H1 (cell line): ENCODE measurements at regions not wholly inside any gene's neighbourhood (a gene's known extent, or its start where the extent isn't known, plus 50 kb on each side); places are given as distances from the start of the nearest gene placed in this dataset.

ENCODE experiments used
- CTCF ChIA-PET: fragments of 300-600 bp; sonication (Branson Sonifier 250); formaldehyde crosslinking; loops from one replicate; lab custom pipeline; 2021; ENCODE audit not compliant: partially characterized antibody; lab: Charles Lee
- POLR2A ChIA-PET: fragments of 300-600 bp; sonication (Branson Sonifier 250); formaldehyde crosslinking; loops from one replicate; lab custom pipeline; 2021; ENCODE audit warnings: inconsistent platforms; ENCODE audit not compliant: partially characterized antibody; lab: Charles Lee
- DNase-seq, 2 experiments: peaks; one replicate each; pipeline versions ENCODE4 v3.0.0 to v3.0.0-alpha.2; 2010 to 2022; ENCODE audit warnings: low spot score in 2 of 2, low read depth in 1 of 2, mixed read lengths in 1 of 2
- FAIRE-seq: peaks from 2 replicates; lab custom pipeline; 2011; peaks lifted over from hg19 to GRCh38; lab: Jason Lieb, UNC
- H2AFZ ChIP-seq: 2 replicates; pipeline ENCODE4 v1.8.1; 2012; ENCODE audit warnings: low read length, inconsistent platforms
- H2AK5ac ChIP-seq: 2 replicates; pipeline ENCODE4 v1.6.1; 2013; ENCODE audit warnings: low read depth, low read length
- H2BK120ac ChIP-seq: replicated peaks from 2 replicates; pipeline ENCODE3; 2013; ENCODE audit warnings: low read depth, low read length, inconsistent platforms
- H2BK12ac ChIP-seq: 2 replicates; pipeline ENCODE4 v1.6.1; 2013; ENCODE audit warnings: low read depth, low read length
- H2BK15ac ChIP-seq: 2 replicates; pipeline ENCODE4 v1.6.1; 2013; ENCODE audit warnings: low read length
- H2BK20ac ChIP-seq: 2 replicates; pipeline ENCODE4 v1.6.1; 2013; ENCODE audit warnings: low read length
- H2BK5ac ChIP-seq: 2 replicates; pipeline ENCODE4 v1.6.1; 2013; ENCODE audit warnings: low read depth, low read length
- H3K14ac ChIP-seq: 2 replicates; pipeline ENCODE4 v1.6.1; 2013; ENCODE audit warnings: inconsistent platforms; ENCODE audit not compliant: insufficient read length
- H3K18ac ChIP-seq: 2 replicates; pipeline ENCODE4 v1.6.1; 2013; ENCODE audit warnings: low read length; ENCODE audit errors: extremely low read depth
- H3K23ac ChIP-seq: 2 replicates; pipeline ENCODE4 v1.6.1; 2013; ENCODE audit warnings: inconsistent platforms; ENCODE audit not compliant: insufficient read length
- H3K23me2 ChIP-seq: 2 replicates; pipeline ENCODE4 v1.6.1; 2013; ENCODE audit warnings: low read depth, low read length
- H3K27ac ChIP-seq: 2 replicates; pipeline ENCODE4 v1.6.1; 2011; ENCODE audit warnings: low read depth, low read length, inconsistent platforms
- H3K27me3 ChIP-seq, 4 experiments: replicated peaks in 1 of 4; 1 replicate in 1 of 4; 2 replicates in 3 of 4; pipeline versions ENCODE4 v1.6.1 to v1.8.1; 2011 to 2013; ENCODE audit warnings: low read length in 3 of 4, mild to moderate bottlenecking in 3 of 4, inconsistent platforms in 2 of 4, mixed read lengths in 2 of 4, moderate library complexity in 1 of 4; ENCODE audit not compliant: control insufficient read depth in 3 of 4, insufficient read depth in 3 of 4; ENCODE audit errors: extremely low read depth in 1 of 4
- H3K36me3 ChIP-seq, 4 experiments: 2 replicates each; pipeline versions ENCODE4 v1.6.1 to v1.8.1; 2011 to 2013; ENCODE audit warnings: mild to moderate bottlenecking in 4 of 4, low read length in 3 of 4, moderate library complexity in 2 of 4, control low read depth in 1 of 4, inconsistent platforms in 1 of 4; ENCODE audit not compliant: insufficient read depth in 4 of 4, control insufficient read depth in 2 of 4
- H3K4ac ChIP-seq: replicated peaks from 2 replicates; pipeline ENCODE3; 2013; ENCODE audit warnings: low read length, low read depth, mixed read lengths, inconsistent platforms; ENCODE audit not compliant: insufficient read length
- H3K4me1 ChIP-seq, 4 experiments: replicated peaks in 1 of 4; 1 replicate in 1 of 4; 2 replicates in 3 of 4; pipeline versions ENCODE4 v1.6.1 to v1.8.1; 2011 to 2013; ENCODE audit warnings: low read length in 3 of 4, inconsistent platforms in 2 of 4, mixed read lengths in 1 of 4; ENCODE audit not compliant: insufficient read depth in 4 of 4, control insufficient read depth in 3 of 4
- H3K4me2 ChIP-seq, 2 experiments: 2 replicates each; pipeline versions ENCODE4 v1.6.1 to v1.8.1; 2011 to 2013; ENCODE audit warnings: low read depth in 2 of 2, low read length in 2 of 2, control low read depth in 1 of 2, inconsistent platforms in 1 of 2, mild to moderate bottlenecking in 1 of 2; ENCODE audit not compliant: insufficient read depth in 1 of 2
- H3K4me3 ChIP-seq, 4 experiments: fragments of 200-600, 300-600 bp in 1 of 4; sonication (generic), shearing (Covaris generic), sonication (Bioruptor Twin) in 1 of 4; 2 replicates each; pipeline versions ENCODE4 v1.5.1 to v1.8.1; 2011 to 2016; ENCODE audit warnings: low read length in 4 of 4, low read depth in 3 of 4, control low read depth in 2 of 4, inconsistent platforms in 2 of 4, mild to moderate bottlenecking in 2 of 4, mixed read lengths in 1 of 4, moderate library complexity in 1 of 4; ENCODE audit not compliant: insufficient read depth in 2 of 4; ENCODE audit errors: extremely low read depth in 1 of 4
- H3K56ac ChIP-seq: replicated peaks from 2 replicates; pipeline ENCODE3; 2013; ENCODE audit warnings: low read depth, mild to moderate bottlenecking, mixed read lengths, low read length, inconsistent platforms; ENCODE audit not compliant: insufficient read length
- H3K79me1 ChIP-seq: 2 replicates; pipeline ENCODE4 v1.6.1; 2013; ENCODE audit warnings: low read depth, low read length, control low read depth
- H3K79me2 ChIP-seq, 2 experiments: 2 replicates each; pipeline versions ENCODE4 v1.6.1 to v1.8.1; 2012 to 2013; ENCODE audit warnings: low read length in 2 of 2, mild to moderate bottlenecking in 2 of 2, inconsistent platforms in 1 of 2; ENCODE audit not compliant: insufficient read depth in 2 of 2, control insufficient read depth in 1 of 2
- H3K9ac ChIP-seq, 4 experiments: replicated peaks in 1 of 4; 1 replicate in 1 of 4; 2 replicates in 3 of 4; pipeline versions ENCODE4 v1.6.1 to v1.8.1; 2011 to 2013; ENCODE audit warnings: low read depth in 3 of 4, low read length in 3 of 4, control low read depth in 2 of 4, mild to moderate bottlenecking in 2 of 4, moderate library complexity in 2 of 4, inconsistent platforms in 1 of 4; ENCODE audit errors: extremely low read depth in 1 of 4
- H3K9me3 ChIP-seq, 2 experiments: 2 replicates each; pipeline versions ENCODE4 v1.6.1 to v1.8.1; 2012 to 2013; ENCODE audit warnings: mild to moderate bottlenecking in 2 of 2, moderate library complexity in 2 of 2, control low read depth in 1 of 2, inconsistent platforms in 1 of 2, low read depth in 1 of 2, low read length in 1 of 2, mixed read lengths in 1 of 2; ENCODE audit not compliant: insufficient read depth in 2 of 2
- H4K20me1 ChIP-seq, 2 experiments: replicated peaks in 1 of 2; 2 replicates each; pipeline versions ENCODE3 to v1.8.1; 2011 to 2013; ENCODE audit warnings: inconsistent platforms in 2 of 2, low read length in 2 of 2, mild to moderate bottlenecking in 1 of 2; ENCODE audit not compliant: insufficient read depth in 2 of 2, control insufficient read depth in 1 of 2
- H4K5ac ChIP-seq: 2 replicates; pipeline ENCODE4 v1.6.1; 2013; ENCODE audit warnings: low read length, low read depth, mixed read lengths, inconsistent platforms; ENCODE audit not compliant: insufficient read length
- H4K8ac ChIP-seq: 2 replicates; pipeline ENCODE4 v1.8.0; 2013; ENCODE audit warnings: mild to moderate bottlenecking, moderate library complexity, low read length, inconsistent platforms; ENCODE audit not compliant: insufficient read depth; ENCODE audit errors: extremely low read depth
- H4K91ac ChIP-seq: replicated peaks from 2 replicates; pipeline ENCODE3; 2013; ENCODE audit warnings: low read length, mixed read lengths, inconsistent platforms; ENCODE audit not compliant: insufficient read length
- SAP30 ChIP-seq: fragments of 300-600 bp; sonication (generic); IDR thresholded peaks from 2 replicates; pipeline ENCODE4 v1.7.1; 2012; ENCODE audit warnings: low read length, moderate library complexity, mild to moderate bottlenecking, inconsistent platforms; ENCODE audit not compliant: insufficient read depth, insufficient replicate concordance
- WGBS, 2 experiments: shearing (Covaris generic) in 1 of 2; methylation state at CpG; one replicate each; pipeline versions ENCODE4 v1.1.6 to v1.1.7; 2013 to 2015; ENCODE audit warnings: low lambda C conversion rate in 2 of 2, mixed read lengths in 2 of 2, inconsistent platforms in 1 of 2, low coverage in 1 of 2, missing lambda C conversion rate in 1 of 2; ENCODE audit not compliant: insufficient replicate concordance in 2 of 2, insufficient coverage in 1 of 2, insufficient read length in 1 of 2; ENCODE audit errors: extremely low coverage in 1 of 2, missing lambda C conversion rate in 1 of 2; 5-methylcytosine and 5-hydroxymethylcytosine counted together

DNA sequence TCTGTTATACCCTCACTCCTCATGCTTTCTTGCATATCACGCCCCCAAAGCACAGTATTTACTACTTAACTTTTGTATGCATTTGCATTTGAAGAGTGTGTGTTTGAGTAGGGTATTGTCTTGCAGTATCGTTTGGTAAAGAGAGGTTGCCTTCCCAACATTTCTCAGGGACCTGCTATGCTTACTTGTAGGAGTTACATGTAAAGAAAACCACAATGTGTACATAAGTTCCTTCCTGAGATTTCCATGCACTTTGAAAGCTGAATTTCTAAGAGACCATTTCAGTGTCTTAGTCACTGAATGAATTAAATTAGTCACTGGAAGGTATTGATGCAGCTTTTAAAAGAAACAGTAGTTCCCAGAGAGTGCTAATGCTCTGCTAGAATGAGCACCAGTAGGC, 159.3 kb upstream of the LAMA2 start:
- ChIA-PET CTCF (interaction anchor here (0.7 kb wide), 1 partner anchor 388 kb away, joined by 3 read pairs; no protein-coding TSS in a partner anchor), POLR2A (no interaction called here)
- WGBS, 2 experiments = 3% methylated on average over 2 of the region's 2 CpGs; no CpG with 5 or more reads in 1 of the 2 experiments
- H3K23ac ChIP-seq = no peak overlapping the region
- no peak overlapping the region for H3K9ac ChIP-seq
- DNase-seq (no peak), FAIRE-seq (no peak)
- no peak overlapping the region for H2BK12ac ChIP-seq
- H3K9me3 ChIP-seq = no peaks in the 10 kb centered on the region
- H4K5ac ChIP-seq = no peak overlapping the region
- H3K4ac ChIP-seq = no peak overlapping the region
- H3K18ac ChIP-seq = no peak overlapping the region
- H3K23me2 ChIP-seq = no peaks in the 10 kb centered on the region; the same call in 1 of the 2 replicates
- H2AFZ ChIP-seq = no peak overlapping the region
- no peak overlapping the region for H3K14ac ChIP-seq
- H3K79me1 ChIP-seq = no peaks in the 10 kb centered on the region
- H4K91ac ChIP-seq = no peak overlapping the region
- H3K4me1 ChIP-seq = peaks cover 0 to 17% (median 4%) of the 10 kb centered on the region in 4 experiments; a peak in 4 of 7 replicates
- H2AK5ac ChIP-seq = no peak overlapping the region
- no peak overlapping the region for H2BK120ac ChIP-seq
- no peaks in the 10 kb centered on the region for H3K27me3 ChIP-seq
- H2BK5ac ChIP-seq = no peak overlapping the region
- no peak overlapping the region for H3K56ac ChIP-seq
- peak overlapping the region in 1 of 4 experiments; percentile 25; a peak in 2 of 8 replicates for H3K4me3 ChIP-seq
- H3K36me3 ChIP-seq = no peaks in the 10 kb centered on the region
- no peaks in the 10 kb centered on the region for H3K79me2 ChIP-seq
- H3K27ac ChIP-seq = no peak overlapping the region
- no peak overlapping the region; the same call in 1 of the 2 replicates for H2BK20ac ChIP-seq
- no peak overlapping the region for H4K8ac ChIP-seq
- H2BK15ac ChIP-seq = no peak overlapping the region
- peak overlapping the region; percentile 26 to 51; a peak in 3 of 4 replicates for H3K4me2 ChIP-seq
- no peaks in the 10 kb centered on the region for H4K20me1 ChIP-seq
- TF ChIP-seq SAP30 = no peak
